Ascending aorta (tissue), 2 donors: ENCODE measurements at regions not wholly inside any gene's neighbourhood (a gene's known extent, or its start where the extent isn't known, plus 50 kb on each side); places are given as distances from the start of the nearest gene placed in this dataset.

Experiments
- DNase-seq, 2 donors: peaks; one replicate each; pipeline ENCODE4 v3.0.0-alpha.2; 2019; ENCODE audit warnings: low spot score in 2 of 2
- H3K27ac ChIP-seq, 2 donors: fragments of 200-600 bp; sonication (generic); one replicate each; pipeline ENCODE4 v1.5.1; 2016 to 2017; ENCODE audit warnings: mild to moderate bottlenecking in 1 of 2
- H3K27me3 ChIP-seq: fragments of 200-600 bp; sonication (generic); one replicate; pipeline ENCODE4 v1.5.1; 2017
- H3K36me3 ChIP-seq, 2 donors: fragments of 200-600 bp; sonication (generic); one replicate each; pipeline ENCODE4 v1.5.1; 2016
- H3K4me1 ChIP-seq, 2 donors: fragments of 200-600 bp; sonication (generic); one replicate each; pipeline ENCODE4 v1.5.1; 2016 to 2017; ENCODE audit warnings: mild to moderate bottlenecking in 1 of 2
- H3K4me3 ChIP-seq, 2 donors: fragments of 200-600 bp; sonication (generic); one replicate each; pipeline ENCODE4 v1.5.1; 2016 to 2017; ENCODE audit warnings: mild to moderate bottlenecking in 1 of 2
- H3K9me3 ChIP-seq, 2 donors: fragments of 200-600 bp; sonication (generic); one replicate each; pipeline ENCODE4 v1.5.1; 2016
- CTCF ChIP-seq, 3 experiments: fragments of 200-600 bp in 2 of 3; fragments of 450-650 bp in 1 of 3; sonication (generic) in 2 of 3; IDR thresholded peaks; one replicate each; pipeline ENCODE4 v1.5.1; 2016 to 2019; ENCODE audit warnings: antibody characterized with exemption in 3 of 3, mild to moderate bottlenecking in 1 of 3, moderate library complexity in 1 of 3
- intact Hi-C: fragments of 100-400 bp; cut with DNase I; formaldehyde crosslinking; loops from one replicate; pipeline ENCODE4 v1.15.1; 2023

- no peak for TF ChIP-seq CTCF (IDR thresholded peaks at IDR 0.05)
- intact Hi-C loops = no loop called here
- H3K9me3 ChIP-seq = no peaks in the 10 kb centered on the region
- H3K27me3 ChIP-seq = no peaks in the 10 kb centered on the region
- H3K36me3 ChIP-seq = no peaks in the 10 kb centered on the region
- DNase-seq = no peak
- H3K27ac ChIP-seq = no peak overlapping the region
- no peak overlapping the region for H3K4me3 ChIP-seq
- H3K4me1 ChIP-seq = no peaks in the 10 kb centered on the region
Measured at GRCh38 chr6:170471491-170471890, 81.6 kb downstream of the PSMB1 start.

- Histone ChIP-seq H3K27me3 (no peaks in the 10 kb centered on the region), H3K9me3 (no peaks in the 10 kb centered on the region), H3K36me3 (no peaks in the 10 kb centered on the region), H3K4me3 (no peak overlapping the region), H3K27ac (no peak overlapping the region), H3K4me1 (no peaks in the 10 kb centered on the region)
- TF ChIP-seq CTCF (IDR thresholded peaks at IDR 0.05) = no peak
- DNase-seq = no peak
- intact Hi-C loops = no loop called here
Measured at GRCh38 chr6:170470734-170471133, 82.4 kb downstream of the PSMB1 start.

GRCh38 chr6:170464524-170464979, 88.6 kb downstream of the PSMB1 start:
- H3K4me3 ChIP-seq = no peak overlapping the region
- no peak for TF ChIP-seq CTCF (IDR thresholded peaks at IDR 0.05)
- H3K27me3 ChIP-seq = no peaks in the 10 kb centered on the region
- H3K36me3 ChIP-seq = no peaks in the 10 kb centered on the region
- no peak overlapping the region for H3K27ac ChIP-seq
- intact Hi-C loops = no loop called here
- no peak for DNase-seq
- H3K9me3 ChIP-seq = no peaks in the 10 kb centered on the region
- no peaks in the 10 kb centered on the region for H3K4me1 ChIP-seq

- H3K36me3 ChIP-seq = no peaks in the 10 kb centered on the region
- H3K27me3 ChIP-seq = no peaks in the 10 kb centered on the region
- TF ChIP-seq CTCF (IDR thresholded peaks at IDR 0.05) = no peak
- no peaks in the 10 kb centered on the region for H3K4me1 ChIP-seq
- H3K4me3 ChIP-seq = no peak overlapping the region
- DNase-seq = peak in 1 of 2 donors; percentile 47
- H3K9me3 ChIP-seq = no peaks in the 10 kb centered on the region
- intact Hi-C loops = no loop called here
- no peak overlapping the region for H3K27ac ChIP-seq
Measured at GRCh38 chr6:170464080-170464479, 89.0 kb downstream of the PSMB1 start.

- no peak overlapping the region for H3K27ac ChIP-seq
- H3K4me1 ChIP-seq = no peaks in the 10 kb centered on the region
- no peak for TF ChIP-seq CTCF (IDR thresholded peaks at IDR 0.05)
- no peaks in the 10 kb centered on the region for H3K36me3 ChIP-seq
- H3K4me3 ChIP-seq = no peak overlapping the region
- no peak for DNase-seq
- intact Hi-C loops = no loop called here
- H3K9me3 ChIP-seq = no peaks in the 10 kb centered on the region
- H3K27me3 ChIP-seq = no peaks in the 10 kb centered on the region
Measured at GRCh38 chr6:170463101-170463721, 89.9 kb downstream of the PSMB1 start.
